RWPE1 (cell line): ENCODE measurements at regions not wholly inside any gene's neighbourhood (a gene's known extent, or its start where the extent isn't known, plus 50 kb on each side); places are given as distances from the start of the nearest gene placed in this dataset.

Experiments
- CTCF ChIA-PET: fragments of 350-600 bp; sonication (Branson Sonifier 250); formaldehyde crosslinking; extraction: SDS; loops from one replicate; lab custom pipeline; 2021; lab: Yijun Ruan, JAX
- POLR2A ChIA-PET: fragments of 400-600 bp; formaldehyde crosslinking; extraction: SDS; loops from one replicate; lab custom pipeline; 2020; ENCODE audit warnings: antibody characterized with exemption; ENCODE audit not compliant: low non-redundant PET; lab: Yijun Ruan, JAX
- DNase-seq: peaks from one replicate; pipeline ENCODE4 v3.0.0; 2012; ENCODE audit warnings: low spot score
- H3K27ac ChIP-seq: fragments of 450-650 bp; 2 replicates; pipeline ENCODE4 v1.5.1; 2017
- CTCF ChIP-seq: fragments of 450-650 bp; conservative IDR thresholded peaks from 2 replicates; pipeline ENCODE4 v1.5.1; 2017; ENCODE audit warnings: low read depth, mild to moderate bottlenecking

GRCh38 chr3:45322616-45323015 lies 65.8 kb upstream of the LARS2 start:
- no peak for DNase-seq
- no peak for TF ChIP-seq CTCF
- POLR2A ChIA-PET = no interaction called here
- no peak overlapping the region for H3K27ac ChIP-seq
- CTCF ChIA-PET = no interaction called here

GRCh38 chr3:45325676-45326075 lies 62.7 kb upstream of the LARS2 start:
- ChIA-PET POLR2A (no interaction called here), CTCF (no interaction called here)
- DNase-seq = no peak
- no peak overlapping the region for H3K27ac ChIP-seq
- no peak for TF ChIP-seq CTCF

- ChIA-PET CTCF (no interaction called here), POLR2A (no interaction called here)
- H3K27ac ChIP-seq = no peak overlapping the region
- TF ChIP-seq CTCF = no peak
- no peak for DNase-seq
Measured at GRCh38 chr3:45329761-45330305, 58.5 kb upstream of the LARS2 start.

- no peak overlapping the region for H3K27ac ChIP-seq
- ChIA-PET CTCF (no interaction called here), POLR2A (no interaction called here)
- DNase-seq = no peak
- no peak for TF ChIP-seq CTCF
Measured at GRCh38 chr3:45330510-45331295, 57.7 kb upstream of the LARS2 start.

GRCh38 chr3:45332493-45332892 lies 55.9 kb upstream of the LARS2 start:
- CTCF ChIA-PET = no interaction called here
- H3K27ac ChIP-seq = no peak overlapping the region
- no peak for DNase-seq
- TF ChIP-seq CTCF = no peak
- POLR2A ChIA-PET = no interaction called here

- CTCF ChIA-PET = no interaction called here
- DNase-seq = no peak
- no peak for TF ChIP-seq CTCF
- no peak overlapping the region for H3K27ac ChIP-seq
- POLR2A ChIA-PET = no interaction called here
Measured at GRCh38 chr3:45332901-45333407, 55.4 kb upstream of the LARS2 start.
